DMS 273 (cell line): ENCODE measurements at regions not wholly inside any gene's neighbourhood (a gene's known extent, or its start where the extent isn't known, plus 50 kb on each side); places are given as distances from the start of the nearest gene placed in this dataset.
"Not testable (repeated sequence)": the region's sequence is repeated elsewhere in the genome, so short reads cannot be mapped to it uniquely, and the experiment has no call there.

Source experiments
- DNase-seq: peaks from one replicate; lab custom pipeline; 2025; ENCODE audit not compliant: unreplicated experiment; lab: John Stamatoyannopoulos, UW

- DNase-seq, result no peak
Observed at GRCh38 chr3:80384811-80385210, 617.0 kb upstream of the ROBO1 start.

GRCh38 chr3:80374423-80374822 is 606.6 kb upstream of the ROBO1 start:
- DNase-seq, result no peak

GRCh38 chr3:80368616-80369015 is 600.8 kb upstream of the ROBO1 start:
- DNase-seq, result no peak

- no peak for DNase-seq
Observed at GRCh38 chr3:80366808-80367548, 599.2 kb upstream of the ROBO1 start.

GRCh38 chr3:80357761-80358160 is 590.0 kb upstream of the ROBO1 start:
- no peak for DNase-seq

GRCh38 chr3:80355144-80355543 is 587.3 kb upstream of the ROBO1 start:
- no peak for DNase-seq

GRCh38 chr3:80351201-80351600 is 583.4 kb upstream of the ROBO1 start:
- DNase-seq, result no peak

GRCh38 chr3:80350771-80351170 is 583.0 kb upstream of the ROBO1 start:
- no peak for DNase-seq

- no peak for DNase-seq
Observed at GRCh38 chr3:80338366-80338765, 570.6 kb upstream of the ROBO1 start.

GRCh38 chr3:80334534-80334933 is 566.7 kb upstream of the ROBO1 start:
- no peak for DNase-seq

- DNase-seq, result peak; percentile 50
Observed at GRCh38 chr3:80331494-80332170, 563.8 kb upstream of the ROBO1 start.

GRCh38 chr3:80314541-80314940 is 546.7 kb upstream of the ROBO1 start:
- DNase-seq, result not testable (repeated sequence)

GRCh38 chr3:80308637-80309036 is 540.8 kb upstream of the ROBO1 start:
- DNase-seq, result no peak

GRCh38 chr3:80307844-80308243 is 540.0 kb upstream of the ROBO1 start:
- DNase-seq, result no peak

- no peak for DNase-seq
Observed at GRCh38 chr3:80297720-80298119, 529.9 kb upstream of the ROBO1 start.

GRCh38 chr3:80285388-80285787 is 517.6 kb upstream of the ROBO1 start:
- DNase-seq, result no peak

- DNase-seq, result no peak
Observed at GRCh38 chr3:80283783-80284182, 516.0 kb upstream of the ROBO1 start.

- no peak for DNase-seq
Observed at GRCh38 chr3:80278056-80278455, 510.3 kb upstream of the ROBO1 start.

- DNase-seq, result no peak
Observed at GRCh38 chr3:80275120-80275519, 507.3 kb upstream of the ROBO1 start.

GRCh38 chr3:80263260-80263659 is 495.5 kb upstream of the ROBO1 start:
- DNase-seq, result no peak

GRCh38 chr3:80261082-80261481 is 493.3 kb upstream of the ROBO1 start:
- DNase-seq, result no peak

- no peak for DNase-seq
Observed at GRCh38 chr3:80259736-80260135, 491.9 kb upstream of the ROBO1 start.

- no peak for DNase-seq
Observed at GRCh38 chr3:80252113-80252512, 484.3 kb upstream of the ROBO1 start.
